OCI-LY3 (cell line): ENCODE measurements at regions not wholly inside any gene's neighbourhood (a gene's known extent, or its start where the extent isn't known, plus 50 kb on each side); places are given as distances from the start of the nearest gene placed in this dataset.

Source experiments
- H2AFZ ChIP-seq: fragments of 200-600, 300-600 bp; shearing (Covaris generic); 2 replicates; pipeline ENCODE4 v1.6.0; 2014; ENCODE audit warnings: antibody characterized with exemption, low read depth, low read length
- H3K27ac ChIP-seq: fragments of 200-600, 300-600 bp; sonication (generic); 2 replicates; pipeline ENCODE4 v1.5.1; 2014; ENCODE audit warnings: mild to moderate bottlenecking, low read length, moderate library complexity, mixed read lengths
- H3K27me3 ChIP-seq: fragments of 200-600, 300-600 bp; sonication (generic); 2 replicates; pipeline ENCODE4 v1.6.1; 2014; ENCODE audit warnings: low read depth, low read length, mixed read lengths
- H3K36me3 ChIP-seq: fragments of 200-600, 300-600 bp; sonication (generic); replicated peaks from 2 replicates; pipeline ENCODE3; 2014; ENCODE audit warnings: low read depth, low read length, mixed read lengths
- H3K4me1 ChIP-seq: fragments of 300-600, 200-600 bp; sonication (generic); 2 replicates; pipeline ENCODE4 v1.6.1; 2014; ENCODE audit warnings: low read length, mixed read lengths
- H3K4me2 ChIP-seq: fragments of 200-600, 300-600 bp; sonication (generic); 2 replicates; pipeline ENCODE4 v1.6.1; 2014; ENCODE audit warnings: low read length, mixed read lengths
- H3K4me3 ChIP-seq: fragments of 300-600, 200-600 bp; sonication (generic); 2 replicates; pipeline ENCODE4 v1.5.1; 2014; ENCODE audit warnings: antibody characterized with exemption, mild to moderate bottlenecking, low read length, moderate library complexity
- H3K79me2 ChIP-seq: fragments of 300-600, 200-600 bp; shearing (Covaris generic); 2 replicates; pipeline ENCODE4 v1.6.1; 2014; ENCODE audit warnings: mild to moderate bottlenecking, low read length, mixed read lengths
- H3K9ac ChIP-seq: fragments of 300-600, 200-600 bp; shearing (Covaris generic); 2 replicates; pipeline ENCODE4 v1.6.0; 2014; ENCODE audit warnings: mild to moderate bottlenecking, low read length, moderate library complexity
- H3K9me3 ChIP-seq: fragments of 200-600, 300-600 bp; shearing (Covaris generic); 2 replicates; pipeline ENCODE4 v1.6.1; 2014; ENCODE audit warnings: low read length, mixed read lengths; ENCODE audit not compliant: insufficient read depth
- H4K20me1 ChIP-seq: fragments of 200-600, 300-600 bp; sonication (generic); 2 replicates; pipeline ENCODE4 v1.6.1; 2016; ENCODE audit warnings: low read length, mixed read lengths; ENCODE audit not compliant: insufficient read depth
- CTCF ChIP-seq: fragments of 200-600, 300-600 bp; sonication (generic); IDR thresholded peaks from 2 replicates; pipeline ENCODE4 v1.5.1; 2014; ENCODE audit warnings: antibody characterized with exemption, low read length, low read depth
- EZH2phosphoT487 ChIP-seq: fragments of 200-600 bp; shearing (Covaris generic); IDR thresholded peaks from 2 replicates; pipeline ENCODE4 v1.6.1; 2018; ENCODE audit warnings: antibody characterized with exemption, mixed run types, low read depth

GRCh38 chrX:25925946-25926345 is 212.2 kb upstream of the MAGEB18 start:
- Histone ChIP-seq H3K4me1 (no peaks in the 10 kb centered on the region), H3K9me3 (no peaks in the 10 kb centered on the region), H3K36me3 (no peaks in the 10 kb centered on the region), H3K4me2 (no peak overlapping the region), H3K27ac (no peak overlapping the region), H3K27me3 (no peaks in the 10 kb centered on the region), H3K4me3 (no peak overlapping the region), H3K79me2 (no peaks in the 10 kb centered on the region), H3K9ac (no peak overlapping the region), H2AFZ (no peak overlapping the region), H4K20me1 (no peaks in the 10 kb centered on the region)
- TF ChIP-seq CTCF (no peak), EZH2phosphoT487 (no peak)

DNA sequence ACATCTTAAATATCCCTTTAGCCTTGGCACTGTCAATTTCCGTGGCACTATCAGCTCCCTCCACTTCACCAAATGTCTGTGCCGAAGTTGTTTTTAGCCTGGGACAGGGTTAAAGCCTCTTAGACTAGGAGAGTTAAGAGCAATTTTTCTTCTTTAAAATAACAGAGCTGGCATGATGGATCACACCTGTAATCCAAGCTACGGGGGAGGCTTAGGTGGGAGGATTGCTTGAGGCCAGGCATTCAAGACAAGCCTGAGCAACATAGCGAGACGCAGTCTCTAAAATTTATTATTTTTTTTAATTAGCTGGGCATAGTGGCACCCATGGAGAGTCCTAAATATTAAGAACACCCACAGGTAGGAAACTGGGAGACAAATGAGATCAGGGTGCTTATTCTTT is 209.8 kb upstream of the MAGEB18 start:
- Histone ChIP-seq H3K36me3 (no peaks in the 10 kb centered on the region), H3K9ac (no peak overlapping the region), H3K79me2 (no peaks in the 10 kb centered on the region), H3K27ac (no peak overlapping the region), H3K4me1 (no peaks in the 10 kb centered on the region), H3K9me3 (no peaks in the 10 kb centered on the region), H3K4me2 (no peak overlapping the region), H2AFZ (no peak overlapping the region), H3K4me3 (no peak overlapping the region), H4K20me1 (no peaks in the 10 kb centered on the region), H3K27me3 (no peaks in the 10 kb centered on the region)
- no peak for TF ChIP-seq EZH2phosphoT487
- TF ChIP-seq CTCF, result no peak

DNA sequence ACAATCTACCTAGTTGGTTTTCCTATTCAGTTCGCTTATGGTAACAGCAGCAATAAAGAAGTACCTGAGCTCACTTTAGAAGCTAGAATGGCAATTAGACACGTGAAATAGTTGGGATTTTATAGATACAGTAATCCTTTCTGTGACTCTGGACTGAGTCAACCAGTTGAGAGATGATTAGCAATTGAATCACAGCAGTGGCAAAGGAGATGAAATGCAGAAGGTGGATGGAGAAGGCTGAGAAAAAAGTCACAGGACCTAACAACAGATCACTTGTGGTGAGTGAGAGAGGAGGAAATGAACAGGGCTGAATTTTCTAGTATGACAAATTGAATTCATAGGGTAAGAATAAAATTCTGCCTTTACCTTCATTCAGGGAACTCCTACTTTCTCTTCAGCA is 197.1 kb upstream of the MAGEB18 start:
- Histone ChIP-seq H4K20me1 (no peaks in the 10 kb centered on the region), H3K9me3 (no peaks in the 10 kb centered on the region), H3K27ac (no peak overlapping the region), H3K27me3 (no peaks in the 10 kb centered on the region), H3K4me3 (no peak overlapping the region), H3K4me2 (no peak overlapping the region), H3K79me2 (no peaks in the 10 kb centered on the region), H3K36me3 (no peaks in the 10 kb centered on the region), H3K4me1 (no peaks in the 10 kb centered on the region), H3K9ac (no peak overlapping the region), H2AFZ (no peak overlapping the region)
- TF ChIP-seq CTCF, result no peak
- no peak for TF ChIP-seq EZH2phosphoT487

DNA sequence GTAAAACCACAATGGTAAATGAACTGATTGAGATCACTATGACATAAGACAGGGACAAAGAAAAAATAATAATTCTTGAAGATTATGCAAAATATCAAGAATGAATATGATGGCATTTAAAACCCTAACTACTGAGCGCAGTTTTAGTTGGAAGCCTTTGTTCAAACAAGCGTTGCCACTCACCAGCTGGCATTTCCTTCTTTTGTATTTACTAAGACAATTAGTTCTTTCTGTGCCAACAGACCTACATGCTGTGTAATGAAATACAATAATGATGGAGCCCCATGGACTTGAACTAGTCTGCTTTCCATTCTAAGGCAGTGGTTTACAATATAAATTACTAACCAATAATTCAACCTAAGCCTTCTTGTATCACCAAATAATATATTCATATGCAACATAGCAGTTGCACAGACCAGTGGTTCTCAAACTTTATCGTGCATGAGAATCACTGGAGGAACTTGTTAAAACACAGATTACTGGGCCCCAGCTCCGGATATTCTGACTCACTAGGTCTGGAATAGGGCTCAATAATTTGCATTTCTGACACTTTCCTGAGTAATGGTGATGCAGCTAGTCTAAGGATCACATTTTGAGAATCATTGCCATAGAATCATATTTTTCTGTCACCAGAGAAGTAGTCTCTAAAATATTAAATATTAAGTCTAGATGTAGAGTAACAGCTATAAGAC is 196.4 kb upstream of the MAGEB18 start:
- no peak for TF ChIP-seq CTCF
- TF ChIP-seq EZH2phosphoT487, result no peak
- no peaks in the 10 kb centered on the region for H3K36me3 ChIP-seq
- no peaks in the 10 kb centered on the region for H3K79me2 ChIP-seq
- H3K9ac ChIP-seq, result no peak overlapping the region
- H3K9me3 ChIP-seq, result no peaks in the 10 kb centered on the region
- no peak overlapping the region for H3K4me3 ChIP-seq
- no peaks in the 10 kb centered on the region for H3K4me1 ChIP-seq
- no peak overlapping the region for H3K4me2 ChIP-seq
- no peak overlapping the region for H3K27ac ChIP-seq
- no peaks in the 10 kb centered on the region for H3K27me3 ChIP-seq
- no peak overlapping the region for H2AFZ ChIP-seq
- H4K20me1 ChIP-seq, result no peaks in the 10 kb centered on the region
